ENCODE measurements at regions not wholly inside any gene's neighbourhood (a gene's known extent, or its start where the extent isn't known, plus 50 kb on each side); places are given as distances from the start of the nearest gene placed in this dataset.

- no peak for TF ChIP-seq POLR2AphosphoS5 (IDR thresholded peaks at IDR 0.05; ENCODE audit: low read depth, low read length)
- no peak for TF ChIP-seq TAF1 (IDR thresholded peaks at IDR 0.05; ENCODE audit: low read depth, low read length)
- TF ChIP-seq POLR2A (IDR thresholded peaks at IDR 0.05; ENCODE audit: low read depth, low read length): no peak
- no peak for TF ChIP-seq POU2F2 (IDR thresholded peaks at IDR 0.05; ENCODE audit: low read depth, low read length)
- no peak for TF ChIP-seq PAX5 (IDR thresholded peaks at IDR 0.05; ENCODE audit: insufficient read depth, low read length, severe bottlenecking)
Measured at GRCh38 chr1:229149435-229149834, 121.5 kb upstream of the RAB4A start.

Data from GM12891 (cell line).